K562 (cell line): ENCODE measurements at regions not wholly inside any gene's neighbourhood (a gene's known extent, or its start where the extent isn't known, plus 50 kb on each side); places are given as distances from the start of the nearest gene placed in this dataset.

Experiments
- ATAC-seq: fragments of 200-7000 bp; cut with Tn5 transposase; 3 replicates; pipeline ENCODE4 v1.9.1; 2020; ENCODE audit warnings: moderate library complexity
- BruUV-seq: library from RNA; stranded (reverse); fragments of 400-500 nt; replicated peaks from 2 replicates; lab custom pipeline; 2021; lab: Mats Ljungman, UMichigan
- CTCF ChIA-PET: fragments of 300-600 bp; formaldehyde crosslinking; extraction: SDS; loops from one replicate; lab custom pipeline; 2021; ENCODE audit warnings: low intra/inter-chr PET ratio; lab: Yijun Ruan, JAX
- POLR2A ChIA-PET: fragments of 300-600, 350-650 bp; sonication (Branson Sonifier 250); formaldehyde crosslinking; extraction: SDS; loops from one replicate; lab custom pipeline; 2021; ENCODE audit warnings: antibody characterized with exemption, inconsistent platforms; lab: Yijun Ruan, JAX
- DNase-seq, 4 experiments: peaks; one replicate each; pipeline versions ENCODE4 v3.0.0 to v3.0.0-alpha.2; 2011 to 2018; ENCODE audit warnings: low spot score in 3 of 4, mixed read lengths in 3 of 4; ENCODE audit errors: extremely low read depth in 1 of 4
- FAIRE-seq: peaks from 2 replicates; lab custom pipeline; 2011; peaks lifted over from hg19 to GRCh38; lab: Jason Lieb, UNC
- H2AFZ ChIP-seq: 2 replicates; pipeline ENCODE4 v1.6.0; 2011; ENCODE audit warnings: low read depth, low read length, control low read depth, inconsistent platforms
- H3K27ac ChIP-seq: fragments of 200-600 bp; 3 replicates; pipeline ENCODE4 v1.8.0; 2011; ENCODE audit warnings: low read depth, mild to moderate bottlenecking, control low read depth, inconsistent platforms, low read length, moderate library complexity, mixed read lengths; ENCODE audit errors: extremely low read depth
- H3K27me3 ChIP-seq, 2 experiments: fragments of 300-600 bp in 1 of 2; 2 replicates in 1 of 2; 3 replicates in 1 of 2; pipeline versions ENCODE4 v1.6.0 to v1.8.0; 2011; ENCODE audit warnings: inconsistent platforms in 2 of 2, low read length in 2 of 2, mild to moderate bottlenecking in 1 of 2, mixed read lengths in 1 of 2, moderate library complexity in 1 of 2; ENCODE audit not compliant: control insufficient read depth in 2 of 2, insufficient read depth in 2 of 2
- H3K36me3 ChIP-seq: fragments of 300-600 bp; 3 replicates; pipeline ENCODE4 v1.8.0; 2011; ENCODE audit warnings: mild to moderate bottlenecking, low read length, inconsistent platforms; ENCODE audit not compliant: control insufficient read depth, insufficient read depth
- H3K4me1 ChIP-seq, 2 experiments: fragments of 200-600 bp in 1 of 2; replicated peaks in 1 of 2; 2 replicates in 1 of 2; 3 replicates in 1 of 2; pipeline versions ENCODE4 v1.5.1 to v1.8.0; 2011; ENCODE audit warnings: inconsistent platforms in 2 of 2, low read length in 2 of 2, mild to moderate bottlenecking in 1 of 2, mixed read lengths in 1 of 2, moderate library complexity in 1 of 2; ENCODE audit not compliant: control insufficient read depth in 2 of 2, insufficient read depth in 2 of 2
- H3K4me2 ChIP-seq: 2 replicates; pipeline ENCODE4 v1.6.1; 2011; ENCODE audit warnings: low read length, control low read depth, inconsistent platforms, mixed read lengths; ENCODE audit not compliant: insufficient read depth
- H3K4me3 ChIP-seq: fragments of 200-600 bp; sonication (generic), shearing (Covaris generic); 2 replicates; pipeline ENCODE4 v1.5.1; 2016; ENCODE audit warnings: control low read depth, inconsistent platforms
- H3K79me2 ChIP-seq: fragments of 200-600 bp; 3 replicates; pipeline ENCODE4 v1.8.0; 2011; ENCODE audit warnings: low read length, inconsistent platforms; ENCODE audit not compliant: control insufficient read depth, insufficient read depth
- H3K9ac ChIP-seq, 2 experiments: 2 replicates each; pipeline versions ENCODE4 v1.6.0 to v1.6.1; 2011; ENCODE audit warnings: low read depth in 2 of 2, low read length in 2 of 2, control low read depth in 1 of 2, inconsistent platforms in 1 of 2, mild to moderate bottlenecking in 1 of 2, mixed read lengths in 1 of 2; ENCODE audit not compliant: insufficient read depth in 1 of 2
- H3K9me1 ChIP-seq: one replicate; pipeline ENCODE4 v1.6.0; 2011; ENCODE audit warnings: inconsistent platforms, mild to moderate bottlenecking, low read length, moderate library complexity; ENCODE audit not compliant: control insufficient read depth, insufficient read depth
- H3K9me3 ChIP-seq: replicated peaks from 2 replicates; pipeline ENCODE4 v1.5.1; 2011; ENCODE audit warnings: low read depth, low read length, inconsistent platforms; ENCODE audit not compliant: control insufficient read depth, insufficient read depth
- H4K20me1 ChIP-seq: replicated peaks from 2 replicates; pipeline ENCODE4 v1.6.1; 2011; ENCODE audit warnings: low read length, inconsistent platforms, mixed read lengths; ENCODE audit not compliant: control insufficient read depth, insufficient read depth
- ATF3 ChIP-seq, 2 experiments: fragments of 450-650 bp in 1 of 2; sonication (generic) in 1 of 2; formaldehyde crosslinking in 1 of 2; IDR thresholded peaks in 1 of 2; conservative IDR thresholded peaks in 1 of 2; 2 replicates each; pipeline versions ENCODE4 v1.6.1 to v1.8.1; 2016 to 2023; ENCODE audit warnings: mild to moderate bottlenecking in 2 of 2, moderate library complexity in 2 of 2, inconsistent platforms in 1 of 2, missing genetic modification reagents in 1 of 2
- ATF7 ChIP-seq: fragments of 450-650 bp; IDR thresholded peaks from 2 replicates; pipeline ENCODE4 v1.7.1; 2014; ENCODE audit warnings: mild to moderate bottlenecking, moderate library complexity
- BRD9 ChIP-seq: fragments of 450-650 bp; IDR thresholded peaks from 2 replicates; pipeline ENCODE4 v1.6.1; 2018; ENCODE audit warnings: low read depth; ENCODE audit not compliant: partially characterized antibody
- CCNT2 ChIP-seq: IDR thresholded peaks from 2 replicates; pipeline ENCODE4 v1.6.1; 2011; ENCODE audit warnings: borderline replicate concordance, low read depth, mild to moderate bottlenecking, moderate library complexity, mixed read lengths, low read length; ENCODE audit not compliant: insufficient read length; ENCODE audit errors: extremely low read depth
- CREB1 ChIP-seq, 2 experiments: sonication (generic) in 1 of 2; formaldehyde crosslinking in 1 of 2; IDR thresholded peaks; 2 replicates each; pipeline versions ENCODE4 v1.6.1 to v1.8.0; 2012 to 2022; ENCODE audit warnings: inconsistent platforms in 1 of 2, mild to moderate bottlenecking in 1 of 2, missing genetic modification reagents in 1 of 2, moderate library complexity in 1 of 2
- CREM ChIP-seq: IDR thresholded peaks from 2 replicates; pipeline ENCODE4 v1.6.1; 2014; ENCODE audit warnings: antibody characterized with exemption, low read depth
- ERF ChIP-seq: fragments of 450-650 bp; formaldehyde crosslinking; IDR thresholded peaks from 2 replicates; pipeline ENCODE4 v1.4.0; 2020; ENCODE audit warnings: mild to moderate bottlenecking, mixed read lengths
- ESRRA ChIP-seq: fragments of 450-650 bp; IDR thresholded peaks from 2 replicates; pipeline ENCODE4 v1.6.1; 2014; ENCODE audit warnings: low read depth, mild to moderate bottlenecking, moderate library complexity, borderline replicate concordance
- FOXJ3 ChIP-seq: sonication (generic); formaldehyde crosslinking; IDR thresholded peaks from 2 replicates; pipeline ENCODE4 v1.4.0; 2020; ENCODE audit warnings: mild to moderate bottlenecking, missing genetic modification reagents
- SIX5 ChIP-seq, 2 experiments: IDR thresholded peaks; 2 replicates each; pipeline ENCODE4 v1.6.1; 2011; ENCODE audit warnings: low read length in 2 of 2, borderline replicate concordance in 1 of 2, low read depth in 1 of 2, mild to moderate bottlenecking in 1 of 2, moderate library complexity in 1 of 2; ENCODE audit not compliant: insufficient read depth in 1 of 2
- SMARCA4 ChIP-seq: fragments of 450-650 bp; IDR thresholded peaks from 2 replicates; pipeline ENCODE4 v1.6.1; 2016
- SMARCE1 ChIP-seq: fragments of 450-650 bp; IDR thresholded peaks from 2 replicates; pipeline ENCODE4 v1.7.1; 2016; ENCODE audit warnings: mild to moderate bottlenecking
- TEAD2 ChIP-seq: fragments of 450-650 bp; IDR thresholded peaks from 2 replicates; pipeline ENCODE4 v1.6.1; 2016; ENCODE audit warnings: missing genetic modification characterization, control low read depth, missing compliant biosample characterization
- XRCC3 ChIP-seq: fragments of 450-650 bp; IDR thresholded peaks from 2 replicates; pipeline ENCODE4 v1.6.1; 2017; ENCODE audit warnings: mild to moderate bottlenecking, moderate library complexity
- ZFPM2 ChIP-seq: fragments of 250-450 bp; sonication (Bioruptor Pico); IDR thresholded peaks from 2 replicates; pipeline ENCODE4 v1.5.1; 2022; ENCODE audit warnings: mild to moderate bottlenecking
- ZNF121 ChIP-seq: sonication (generic); formaldehyde crosslinking; conservative IDR thresholded peaks from 2 replicates; pipeline ENCODE4 v1.8.0; 2022; ENCODE audit warnings: missing genetic modification reagents
- ZNF174 ChIP-seq: fragments of 250-450 bp; sonication (Bioruptor Pico); IDR thresholded peaks from 2 replicates; pipeline ENCODE4 v1.4.0; 2020; ENCODE audit warnings: mild to moderate bottlenecking
- ZNF253 ChIP-seq: fragments of 250-450 bp; sonication (Bioruptor Pico); conservative IDR thresholded peaks from 2 replicates; pipeline ENCODE4 v1.6.1; 2021; ENCODE audit warnings: mild to moderate bottlenecking
- ZNF311 ChIP-seq: fragments of 250-450 bp; sonication (Bioruptor Pico); IDR thresholded peaks from 2 replicates; pipeline ENCODE4 v1.4.0; 2020; ENCODE audit warnings: mild to moderate bottlenecking, moderate library complexity
- WGBS: fragments of 100-300 bp; shearing (Covaris generic); methylation state at CpG from one replicate; pipeline ENCODE4 v1.1.6; 2016; ENCODE audit warnings: low coverage, mixed read lengths; ENCODE audit not compliant: insufficient coverage; ENCODE audit errors: missing lambda C conversion rate; 5-methylcytosine and 5-hydroxymethylcytosine counted together
- in situ Hi-C: fragments of 300-500 bp; cut with MboI; formaldehyde crosslinking; loops from 4 replicates; pipeline ENCODE4 v1.15.0; 2018; ENCODE audit warnings: inconsistent platforms, mixed read lengths
- intact Hi-C: fragments of 100-400 bp; cut with micrococcal nuclease; formaldehyde crosslinking; loops from 2 replicates; pipeline ENCODE4 v1.14.2; 2022
- TF ChIP-seq, protein P1 (sequence below): sonication (generic); formaldehyde crosslinking; IDR thresholded peaks from 2 replicates; pipeline ENCODE4 v1.8.0; 2022; ENCODE audit warnings: missing genetic modification reagents, mild to moderate bottlenecking, borderline replicate concordance

- TF ChIP-seq ATF3 (IDR thresholded peaks at IDR 0.05): no peak
- TF ChIP-seq ATF3 (CRISPR knock-in tag; conservative IDR thresholded peaks at IDR 0.05): no peak
- no peak for TF ChIP-seq CREB1 (IDR thresholded peaks at IDR 0.05)
- no peak for TF ChIP-seq CREB1 (CRISPR knock-in tag; IDR thresholded peaks at IDR 0.05)
- no peak for TF ChIP-seq CREM
- no peak for TF ChIP-seq SIX5 (IDR thresholded peaks at IDR 0.05; ENCODE audit: borderline replicate concordance in 1 of 2, insufficient read depth in 1 of 2, low read depth in 1 of 2, low read length in 2 of 2)
- TF ChIP-seq ZFPM2: no peak
- TF ChIP-seq, all 486 proteins: peak for 0
Measured at GRCh38 chr18:41724195-41724594, 230.8 kb upstream of the PIK3C3 start (continued).

- H3K4me1 ChIP-seq: no peaks in the 10 kb centered on the region
- H3K27me3 ChIP-seq: no peaks in the 10 kb centered on the region
- intact Hi-C loops: no loop called here
- in situ Hi-C loops: no loop called here
- DNase-seq: no peak
- H3K9me1 ChIP-seq: no peaks in the 10 kb centered on the region
- FAIRE-seq: no peak
- no peak overlapping the region for H3K27ac ChIP-seq
- BruUV-seq: no TSS peak
- ChIA-PET CTCF (no interaction called here), POLR2A (no interaction called here)
- H2AFZ ChIP-seq: no peak overlapping the region
- 2% methylated on average over 5 of the region's 5 CpGs for WGBS
- no peak overlapping the region for H3K9ac ChIP-seq
- no peaks in the 10 kb centered on the region for H3K36me3 ChIP-seq
- ATAC-seq: no peak
- no peaks in the 10 kb centered on the region for H3K9me3 ChIP-seq
- no peaks in the 10 kb centered on the region for H4K20me1 ChIP-seq
- H3K79me2 ChIP-seq: no peaks in the 10 kb centered on the region
- no peak overlapping the region for H3K4me3 ChIP-seq
- no peak overlapping the region for H3K4me2 ChIP-seq
- TF ChIP-seq ZFPM2: no peak
- TF ChIP-seq, protein P1, sequence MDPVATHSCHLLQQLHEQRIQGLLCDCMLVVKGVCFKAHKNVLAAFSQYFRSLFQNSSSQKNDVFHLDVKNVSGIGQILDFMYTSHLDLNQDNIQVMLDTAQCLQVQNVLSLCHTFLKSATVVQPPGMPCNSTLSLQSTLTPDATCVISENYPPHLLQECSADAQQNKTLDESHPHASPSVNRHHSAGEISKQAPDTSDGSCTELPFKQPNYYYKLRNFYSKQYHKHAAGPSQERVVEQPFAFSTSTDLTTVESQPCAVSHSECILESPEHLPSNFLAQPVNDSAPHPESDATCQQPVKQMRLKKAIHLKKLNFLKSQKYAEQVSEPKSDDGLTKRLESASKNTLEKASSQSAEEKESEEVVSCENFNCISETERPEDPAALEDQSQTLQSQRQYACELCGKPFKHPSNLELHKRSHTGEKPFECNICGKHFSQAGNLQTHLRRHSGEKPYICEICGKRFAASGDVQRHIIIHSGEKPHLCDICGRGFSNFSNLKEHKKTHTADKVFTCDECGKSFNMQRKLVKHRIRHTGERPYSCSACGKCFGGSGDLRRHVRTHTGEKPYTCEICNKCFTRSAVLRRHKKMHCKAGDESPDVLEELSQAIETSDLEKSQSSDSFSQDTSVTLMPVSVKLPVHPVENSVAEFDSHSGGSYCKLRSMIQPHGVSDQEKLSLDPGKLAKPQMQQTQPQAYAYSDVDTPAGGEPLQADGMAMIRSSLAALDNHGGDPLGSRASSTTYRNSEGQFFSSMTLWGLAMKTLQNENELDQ: no peak
- TF ChIP-seq ATF7: no peak
- TF ChIP-seq ZNF121 (CRISPR knock-in tag): no peak
- TF ChIP-seq BRD9: no peak
- TF ChIP-seq ERF: no peak
- TF ChIP-seq SMARCE1: no peak
- TF ChIP-seq ZNF253 (CRISPR knock-in tag): no peak
- TF ChIP-seq XRCC3: no peak
- TF ChIP-seq ZNF174 (CRISPR knock-in tag): no peak
- TF ChIP-seq ZNF311 (CRISPR knock-in tag): no peak
- no peak for TF ChIP-seq SMARCA4
- no peak for TF ChIP-seq TEAD2 (tag)
- TF ChIP-seq ESRRA: no peak
- TF ChIP-seq FOXJ3: no peak
- no peak for TF ChIP-seq CCNT2
Measured at GRCh38 chr18:41721103-41721790, 233.8 kb upstream of the PIK3C3 start.
